Suprapubic skin (tissue), 3 donors: ENCODE measurements at regions not wholly inside any gene's neighbourhood (a gene's known extent, or its start where the extent isn't known, plus 50 kb on each side); places are given as distances from the start of the nearest gene placed in this dataset.

Source experiments
- POLR2A ChIP-seq, 2 donors: fragments of 450-650 bp; IDR thresholded peaks; one replicate each; pipeline ENCODE4 v1.6.1; 2017; ENCODE audit warnings: antibody characterized with exemption in 2 of 2, mild to moderate bottlenecking in 2 of 2, moderate library complexity in 2 of 2
- TF ChIP-seq, protein P1 (sequence below), 2 donors: fragments of 200-600 bp in 1 of 2; fragments of 450-650 bp in 1 of 2; sonication (generic) in 1 of 2; IDR thresholded peaks; one replicate each; pipeline ENCODE4 v1.5.1; 2016 to 2019; ENCODE audit warnings: antibody characterized with exemption in 2 of 2, mild to moderate bottlenecking in 1 of 2, moderate library complexity in 1 of 2

DNA sequence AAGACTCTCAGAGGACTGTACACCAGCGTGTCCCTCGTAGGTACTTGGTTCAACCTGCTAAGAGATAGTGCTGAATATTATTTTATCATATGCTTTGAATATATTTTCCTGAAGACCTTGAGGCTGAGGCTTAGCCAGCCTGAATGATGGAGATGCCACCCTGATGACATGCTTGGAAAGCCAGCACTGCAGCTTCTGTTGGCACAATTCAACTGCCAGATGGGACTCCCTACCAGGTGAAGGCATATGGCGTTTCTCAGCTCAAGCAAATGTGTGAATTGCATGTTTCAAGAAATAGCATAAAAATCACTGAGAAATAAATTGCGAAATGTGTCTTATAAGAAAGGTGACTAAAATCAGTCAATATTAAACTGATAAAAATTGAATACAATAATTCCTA is 228.1 kb upstream of the CST7 start:
- TF ChIP-seq, protein P1, sequence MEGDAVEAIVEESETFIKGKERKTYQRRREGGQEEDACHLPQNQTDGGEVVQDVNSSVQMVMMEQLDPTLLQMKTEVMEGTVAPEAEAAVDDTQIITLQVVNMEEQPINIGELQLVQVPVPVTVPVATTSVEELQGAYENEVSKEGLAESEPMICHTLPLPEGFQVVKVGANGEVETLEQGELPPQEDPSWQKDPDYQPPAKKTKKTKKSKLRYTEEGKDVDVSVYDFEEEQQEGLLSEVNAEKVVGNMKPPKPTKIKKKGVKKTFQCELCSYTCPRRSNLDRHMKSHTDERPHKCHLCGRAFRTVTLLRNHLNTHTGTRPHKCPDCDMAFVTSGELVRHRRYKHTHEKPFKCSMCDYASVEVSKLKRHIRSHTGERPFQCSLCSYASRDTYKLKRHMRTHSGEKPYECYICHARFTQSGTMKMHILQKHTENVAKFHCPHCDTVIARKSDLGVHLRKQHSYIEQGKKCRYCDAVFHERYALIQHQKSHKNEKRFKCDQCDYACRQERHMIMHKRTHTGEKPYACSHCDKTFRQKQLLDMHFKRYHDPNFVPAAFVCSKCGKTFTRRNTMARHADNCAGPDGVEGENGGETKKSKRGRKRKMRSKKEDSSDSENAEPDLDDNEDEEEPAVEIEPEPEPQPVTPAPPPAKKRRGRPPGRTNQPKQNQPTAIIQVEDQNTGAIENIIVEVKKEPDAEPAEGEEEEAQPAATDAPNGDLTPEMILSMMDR (IDR thresholded peaks at IDR 0.05) = no peak
- TF ChIP-seq POLR2A (IDR thresholded peaks at IDR 0.05) = no peak
